Activated naive CD4-positive, alpha-beta T cell treated with anti-CD3 and anti-CD28 coated beads, Interleukin-2, amount 50 U/mL, for 16 hours (primary cell): ENCODE measurements at regions not wholly inside any gene's neighbourhood (a gene's known extent, or its start where the extent isn't known, plus 50 kb on each side); places are given as distances from the start of the nearest gene placed in this dataset.
"Not testable (repeated sequence)": the region's sequence is repeated elsewhere in the genome, so short reads cannot be mapped to it uniquely, and the experiment has no call there.

Experiments
- DNase-seq: peaks from one replicate; pipeline ENCODE4 v3.0.0-alpha.2; 2020

- DNase-seq = no peak
These were observed 169.2 kb upstream of the FHL2 start for GRCh38 chr2:105567996-105568494.

GRCh38 chr2:105563000-105563719 is 164.3 kb upstream of the FHL2 start:
- DNase-seq = no peak

GRCh38 chr2:105561401-105561800 is 162.6 kb upstream of the FHL2 start:
- no peak for DNase-seq

- DNase-seq = no peak
These were observed 161.3 kb upstream of the FHL2 start for GRCh38 chr2:105560157-105560556.

- no peak for DNase-seq
These were observed 158.4 kb upstream of the FHL2 start for GRCh38 chr2:105557021-105557920.

- no peak for DNase-seq
These were observed 157.5 kb upstream of the FHL2 start for GRCh38 chr2:105556366-105556765.

- no peak for DNase-seq
These were observed 155.4 kb upstream of the FHL2 start for GRCh38 chr2:105554235-105554634.

- DNase-seq = no peak
These were observed 154.8 kb upstream of the FHL2 start for GRCh38 chr2:105553538-105554196.

GRCh38 chr2:105546628-105546974 is 147.8 kb upstream of the FHL2 start:
- DNase-seq = no peak

- DNase-seq = peak; percentile 71
These were observed 147.1 kb upstream of the FHL2 start for GRCh38 chr2:105545730-105546627.

- no peak for DNase-seq
These were observed 145.9 kb upstream of the FHL2 start for GRCh38 chr2:105544591-105545377.

- DNase-seq = no peak
These were observed 142.6 kb upstream of the FHL2 start for GRCh38 chr2:105541189-105542050.

GRCh38 chr2:105540642-105541041 is 141.8 kb upstream of the FHL2 start:
- DNase-seq = no peak

GRCh38 chr2:105539331-105539730 is 140.5 kb upstream of the FHL2 start:
- no peak for DNase-seq

GRCh38 chr2:105538840-105539239 is 140.0 kb upstream of the FHL2 start:
- DNase-seq = no peak

GRCh38 chr2:105537920-105538319 is 139.1 kb upstream of the FHL2 start:
- DNase-seq = no peak

GRCh38 chr2:105537466-105537865 is 138.6 kb upstream of the FHL2 start:
- no peak for DNase-seq

GRCh38 chr2:105536175-105536574 is 137.3 kb upstream of the FHL2 start:
- DNase-seq = no peak

- DNase-seq = not testable (repeated sequence)
These were observed 130.4 kb upstream of the FHL2 start for GRCh38 chr2:105529258-105529657.
